HL-60 (cell line): ENCODE measurements at regions not wholly inside any gene's neighbourhood (a gene's known extent, or its start where the extent isn't known, plus 50 kb on each side); places are given as distances from the start of the nearest gene placed in this dataset.

Source experiments
- DNase-seq, 2 experiments: peaks; one replicate each; pipeline ENCODE4 v3.0.0-alpha.2; 2010 to 2020; ENCODE audit warnings: low read depth in 1 of 2, low spot score in 1 of 2
- H3K27ac ChIP-seq: fragments of 250-450 bp; sonication (Bioruptor Pico); replicated peaks from 2 replicates; pipeline ENCODE4 v1.5.1; 2020; ENCODE audit warnings: mild to moderate bottlenecking, moderate library complexity
- H3K27me3 ChIP-seq: fragments of 250-450 bp; sonication (Bioruptor Pico); 2 replicates; pipeline ENCODE4 v1.5.1; 2021; ENCODE audit warnings: mild to moderate bottlenecking, moderate library complexity; ENCODE audit not compliant: insufficient read depth, poor library complexity, severe bottlenecking
- H3K4me3 ChIP-seq: replicated peaks from 2 replicates; pipeline ENCODE4 v1.5.1; 2011; ENCODE audit warnings: mild to moderate bottlenecking, control low read depth, low read length; ENCODE audit not compliant: insufficient read depth
- CTCF ChIP-seq: IDR thresholded peaks from one replicate; pipeline ENCODE4 v1.5.1; 2011; ENCODE audit warnings: low read length, control low read depth, inconsistent platforms; ENCODE audit not compliant: insufficient read depth
- GABPA ChIP-seq: IDR thresholded peaks from 2 replicates; pipeline ENCODE4 v1.6.1; 2012; ENCODE audit warnings: low read depth
- POLR2AphosphoS5 ChIP-seq: IDR thresholded peaks from 2 replicates; pipeline ENCODE4 v1.6.1; 2012; ENCODE audit warnings: low read depth
- REST ChIP-seq: IDR thresholded peaks from 2 replicates; pipeline ENCODE4 v1.6.1; 2012; ENCODE audit warnings: low read depth; ENCODE audit not compliant: insufficient replicate concordance
- SPI1 ChIP-seq: IDR thresholded peaks from 2 replicates; pipeline ENCODE4 v1.6.1; 2012; ENCODE audit warnings: low read depth, mild to moderate bottlenecking, borderline replicate concordance

- no peak for TF ChIP-seq REST
- TF ChIP-seq GABPA = no peak
- TF ChIP-seq SPI1 = no peak
- TF ChIP-seq POLR2AphosphoS5 = no peak
- TF ChIP-seq CTCF = no peak
- H3K27me3 ChIP-seq = no peaks in the 10 kb centered on the region
- no peak overlapping the region for H3K4me3 ChIP-seq
- no peak overlapping the region for H3K27ac ChIP-seq
- DNase-seq = no peak
These were observed 69.1 kb upstream of the PCSK1 start for GRCh38 chr5:96501991-96502646.

- no peak overlapping the region for H3K27ac ChIP-seq
- H3K27me3 ChIP-seq = no peaks in the 10 kb centered on the region
- no peak overlapping the region for H3K4me3 ChIP-seq
- TF ChIP-seq GABPA (no peak), CTCF (no peak), POLR2AphosphoS5 (no peak), SPI1 (no peak), REST (no peak)
- no peak for DNase-seq
These were observed 70.6 kb upstream of the PCSK1 start for GRCh38 chr5:96503501-96504236.

- H3K27ac ChIP-seq = no peak overlapping the region
- DNase-seq = no peak
- TF ChIP-seq SPI1 = no peak
- H3K27me3 ChIP-seq = no peaks in the 10 kb centered on the region
- H3K4me3 ChIP-seq = no peak overlapping the region
These were observed 73.3 kb upstream of the PCSK1 start for GRCh38 chr5:96506376-96506775.

GRCh38 chr5:96506866-96507527, 73.9 kb upstream of the PCSK1 start:
- no peak overlapping the region for H3K27ac ChIP-seq
- H3K4me3 ChIP-seq = no peak overlapping the region
- TF ChIP-seq CTCF = no peak
- no peak for TF ChIP-seq GABPA
- no peak for TF ChIP-seq POLR2AphosphoS5
- TF ChIP-seq SPI1 = no peak
- TF ChIP-seq REST = no peak
- DNase-seq = no peak
- no peaks in the 10 kb centered on the region for H3K27me3 ChIP-seq
